ENCODE measurements at regions not wholly inside any gene's neighbourhood (a gene's known extent, or its start where the extent isn't known, plus 50 kb on each side); places are given as distances from the start of the nearest gene placed in this dataset.
A peak's percentile ranks its signal among the peaks of the same experiment; 100 is the strongest.

GRCh38 chr7:155868955-155869783 lies 56.9 kb upstream of the SHH start:
- Histone ChIP-seq H3K36me3 (no peaks in the 10 kb centered on the region), H3K4me3 (no peak overlapping the region), H3K27me3 (peaks cover 0 to 17% of the 10 kb centered on the region in 2 donors), H3K27ac (no peak overlapping the region), H3K4me1 (no peaks in the 10 kb centered on the region), H3K9me3 (peaks cover 0 to 7% of the 10 kb centered on the region in 2 donors)
- intact Hi-C loops (cut with DNase I; ENCODE audit: low total_unique reads), result no loop called here
- peak in 1 of 2 donors; percentile 15 for DNase-seq (ENCODE audit: low spot score in 2 of 2)
- TF ChIP-seq CTCF (IDR thresholded peaks at IDR 0.05) (no peak), POLR2AphosphoS5 (IDR thresholded peaks at IDR 0.05) (no peak), POLR2A (IDR thresholded peaks at IDR 0.05) (no peak)

GRCh38 chr7:155867734-155868400 lies 55.6 kb upstream of the SHH start:
- DNase-seq (ENCODE audit: low spot score in 2 of 2), result peak in 1 of 2 donors; percentile 5
- no peak overlapping the region for H3K27ac ChIP-seq
- peaks cover 0 to 17% of the 10 kb centered on the region in 2 donors for H3K27me3 ChIP-seq
- TF ChIP-seq POLR2A (IDR thresholded peaks at IDR 0.05), result no peak
- TF ChIP-seq CTCF (IDR thresholded peaks at IDR 0.05), result no peak
- TF ChIP-seq POLR2AphosphoS5 (IDR thresholded peaks at IDR 0.05), result no peak
- intact Hi-C loops (cut with DNase I; ENCODE audit: low total_unique reads), result no loop called here
- H3K4me3 ChIP-seq, result no peak overlapping the region
- H3K4me1 ChIP-seq, result no peaks in the 10 kb centered on the region
- H3K36me3 ChIP-seq, result no peaks in the 10 kb centered on the region
- peaks cover 0 to 7% of the 10 kb centered on the region in 2 donors for H3K9me3 ChIP-seq

- Histone ChIP-seq H3K4me3 (no peak overlapping the region), H3K9me3 (peaks cover 0 to 7% of the 10 kb centered on the region in 2 donors), H3K27ac (no peak overlapping the region), H3K36me3 (no peaks in the 10 kb centered on the region), H3K4me1 (no peaks in the 10 kb centered on the region), H3K27me3 (peaks cover 0 to 17% of the 10 kb centered on the region in 2 donors)
- DNase-seq (ENCODE audit: low spot score in 2 of 2), result no peak
- TF ChIP-seq POLR2A (IDR thresholded peaks at IDR 0.05) (no peak), POLR2AphosphoS5 (IDR thresholded peaks at IDR 0.05) (no peak), CTCF (IDR thresholded peaks at IDR 0.05) (no peak)
- intact Hi-C loops (cut with DNase I; ENCODE audit: low total_unique reads), result no loop called here
These were observed 55.0 kb upstream of the SHH start for GRCh38 chr7:155867280-155867679.

GRCh38 chr7:155865830-155866525 lies 53.7 kb upstream of the SHH start:
- Histone ChIP-seq H3K4me1 (no peaks in the 10 kb centered on the region), H3K36me3 (no peaks in the 10 kb centered on the region), H3K9me3 (peaks cover 0 to 7% of the 10 kb centered on the region in 2 donors), H3K27ac (no peak overlapping the region), H3K4me3 (no peak overlapping the region), H3K27me3 (peaks cover 0 to 17% of the 10 kb centered on the region in 2 donors)
- intact Hi-C loops (cut with DNase I; ENCODE audit: low total_unique reads), result no loop called here
- TF ChIP-seq CTCF (IDR thresholded peaks at IDR 0.05) (no peak), POLR2A (IDR thresholded peaks at IDR 0.05) (no peak), POLR2AphosphoS5 (IDR thresholded peaks at IDR 0.05) (no peak)
- DNase-seq (ENCODE audit: low spot score in 2 of 2), result peak in 1 of 2 donors; percentile 9

Data from breast epithelium (tissue), 4 donors.